Skeletal muscle satellite cell (primary cell): ENCODE measurements at regions not wholly inside any gene's neighbourhood (a gene's known extent, or its start where the extent isn't known, plus 50 kb on each side); places are given as distances from the start of the nearest gene placed in this dataset.

Experiments
- H3K27me3 ChIP-seq: 2 replicates; pipeline ENCODE4 v1.7.0; 2013; ENCODE audit warnings: low read length; ENCODE audit not compliant: control insufficient read depth, insufficient read depth
- H3K36me3 ChIP-seq: 2 replicates; pipeline ENCODE4 v1.7.0; 2013; ENCODE audit warnings: mild to moderate bottlenecking, control low read depth, low read length; ENCODE audit not compliant: insufficient read depth
- H3K4me1 ChIP-seq: 2 replicates; pipeline ENCODE4 v1.7.0; 2013; ENCODE audit warnings: low read length; ENCODE audit not compliant: control insufficient read depth, insufficient read depth
- H3K4me2 ChIP-seq: 2 replicates; pipeline ENCODE4 v1.7.0; 2013; ENCODE audit warnings: mild to moderate bottlenecking, low read length
- H3K4me3 ChIP-seq: 2 replicates; pipeline ENCODE4 v1.7.0; 2013; ENCODE audit warnings: low read length
- H3K9ac ChIP-seq: 2 replicates; pipeline ENCODE4 v1.7.0; 2013; ENCODE audit warnings: mild to moderate bottlenecking, low read depth, low read length, moderate library complexity
- H3K9me3 ChIP-seq: replicated peaks from 2 replicates; pipeline ENCODE4 v1.7.0; 2013; ENCODE audit warnings: mild to moderate bottlenecking, control low read depth, low read length

- Histone ChIP-seq H3K9ac (no peak overlapping the region), H3K27me3 (no peaks in the 10 kb centered on the region), H3K4me3 (no peak overlapping the region), H3K4me1 (no peaks in the 10 kb centered on the region), H3K9me3 (no peaks in the 10 kb centered on the region), H3K4me2 (no peak overlapping the region), H3K36me3 (no peaks in the 10 kb centered on the region)
These were observed 403.1 kb downstream of the IRS1 start for GRCh38 chr2:226396541-226396940.

DNA sequence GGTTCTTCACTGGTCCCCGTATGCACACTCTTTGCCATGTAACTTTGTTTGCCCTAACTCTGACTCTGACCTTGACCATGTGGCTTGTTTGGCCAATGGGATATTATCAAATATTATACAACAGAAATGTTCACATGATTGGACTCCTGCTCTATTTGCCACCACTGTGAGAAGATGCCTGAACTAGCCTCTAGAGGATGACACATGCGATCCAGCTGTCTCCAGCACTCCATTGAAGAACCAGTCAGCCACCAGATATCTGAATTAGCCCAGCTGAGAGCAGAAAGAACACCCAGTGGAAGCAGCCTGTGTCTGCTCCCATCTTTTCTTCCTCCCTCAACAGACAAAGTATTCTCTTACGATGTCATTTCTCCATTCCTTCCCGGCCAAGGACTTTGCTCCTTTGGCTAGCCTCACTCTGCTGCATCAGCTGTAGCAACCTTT lies 412.1 kb downstream of the IRS1 start:
- no peak overlapping the region for H3K4me3 ChIP-seq
- no peak overlapping the region for H3K9ac ChIP-seq
- no peaks in the 10 kb centered on the region for H3K36me3 ChIP-seq
- H3K9me3 ChIP-seq: no peaks in the 10 kb centered on the region
- H3K4me1 ChIP-seq: peaks cover 6% of the 10 kb centered on the region
- no peaks in the 10 kb centered on the region for H3K27me3 ChIP-seq
- no peak overlapping the region for H3K4me2 ChIP-seq

- no peak overlapping the region for H3K9ac ChIP-seq
- H3K36me3 ChIP-seq: no peaks in the 10 kb centered on the region
- no peaks in the 10 kb centered on the region for H3K27me3 ChIP-seq
- H3K4me2 ChIP-seq: no peak overlapping the region
- no peak overlapping the region for H3K4me3 ChIP-seq
- H3K4me1 ChIP-seq: no peaks in the 10 kb centered on the region
- H3K9me3 ChIP-seq: no peaks in the 10 kb centered on the region
These were observed 416.2 kb downstream of the IRS1 start for GRCh38 chr2:226383461-226383860.

DNA sequence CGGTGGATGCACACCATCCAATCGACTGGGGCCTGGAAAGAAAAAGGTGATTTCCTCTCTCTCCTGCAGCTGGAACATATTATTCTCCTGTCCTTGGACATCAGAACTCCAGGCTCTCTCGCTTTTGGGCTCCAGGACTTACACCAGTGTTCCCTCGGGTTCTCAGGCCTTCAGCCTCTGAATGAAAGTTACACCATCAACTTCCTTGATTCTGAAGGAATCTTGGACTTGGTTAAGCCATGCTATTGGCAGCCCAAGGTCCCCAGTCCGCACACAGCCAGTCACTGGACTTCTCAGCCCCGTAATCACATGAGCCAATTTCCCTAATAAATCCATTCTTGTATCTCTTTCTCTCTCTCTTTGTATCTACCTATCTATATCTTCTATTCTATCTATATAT lies 418.9 kb downstream of the IRS1 start:
- H3K4me2 ChIP-seq: no peak overlapping the region
- H3K4me3 ChIP-seq: no peak overlapping the region
- no peaks in the 10 kb centered on the region for H3K36me3 ChIP-seq
- no peaks in the 10 kb centered on the region for H3K9me3 ChIP-seq
- H3K27me3 ChIP-seq: no peaks in the 10 kb centered on the region
- peaks cover 7% of the 10 kb centered on the region for H3K4me1 ChIP-seq
- H3K9ac ChIP-seq: no peak overlapping the region

DNA sequence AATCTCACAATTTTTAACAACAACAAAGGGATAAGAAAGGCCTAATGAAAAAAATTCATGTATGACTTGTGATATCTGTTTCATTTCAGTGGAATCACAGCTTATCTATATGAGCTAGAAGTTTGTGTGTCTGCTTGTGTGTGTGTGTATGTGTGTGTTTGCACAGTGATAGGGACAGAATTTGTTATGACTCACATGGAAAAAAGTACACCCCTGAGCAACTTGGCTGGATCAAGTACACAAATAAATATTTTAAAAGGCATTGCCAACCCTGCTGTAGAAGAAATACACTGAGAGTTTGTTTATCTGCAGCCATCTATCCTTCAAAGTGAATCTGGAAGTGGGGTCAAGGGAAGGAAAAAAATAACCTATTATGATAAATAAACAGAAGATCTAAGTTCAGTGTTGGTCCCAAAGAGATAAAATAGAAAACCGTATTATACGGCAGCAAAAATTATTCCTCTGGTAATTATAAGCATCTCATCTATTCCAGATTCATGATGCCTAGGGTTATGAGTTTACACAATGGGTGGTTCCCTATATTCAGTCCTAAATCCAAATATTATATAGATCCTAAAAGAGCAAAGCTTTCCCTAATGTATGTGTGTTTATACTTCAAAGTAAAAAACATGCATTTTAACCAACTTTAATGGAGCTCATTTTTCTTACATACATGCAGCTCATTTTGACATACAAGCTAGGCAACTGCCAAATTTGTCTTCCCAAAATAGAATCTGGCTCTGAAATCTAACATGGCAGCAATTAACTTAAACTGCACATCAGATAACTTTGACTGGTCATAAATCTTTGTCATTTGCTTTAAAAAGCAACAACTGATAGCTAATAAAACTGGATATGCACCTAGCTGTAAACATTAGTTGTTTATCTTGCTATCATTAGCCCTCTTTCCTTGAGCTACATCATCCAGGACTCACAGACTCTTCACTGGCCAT lies 420.6 kb downstream of the IRS1 start:
- Histone ChIP-seq H3K4me3 (no peak overlapping the region), H3K27me3 (no peaks in the 10 kb centered on the region), H3K9me3 (no peaks in the 10 kb centered on the region), H3K9ac (no peak overlapping the region), H3K36me3 (no peaks in the 10 kb centered on the region), H3K4me1 (peaks cover 7% of the 10 kb centered on the region), H3K4me2 (no peak overlapping the region)

DNA sequence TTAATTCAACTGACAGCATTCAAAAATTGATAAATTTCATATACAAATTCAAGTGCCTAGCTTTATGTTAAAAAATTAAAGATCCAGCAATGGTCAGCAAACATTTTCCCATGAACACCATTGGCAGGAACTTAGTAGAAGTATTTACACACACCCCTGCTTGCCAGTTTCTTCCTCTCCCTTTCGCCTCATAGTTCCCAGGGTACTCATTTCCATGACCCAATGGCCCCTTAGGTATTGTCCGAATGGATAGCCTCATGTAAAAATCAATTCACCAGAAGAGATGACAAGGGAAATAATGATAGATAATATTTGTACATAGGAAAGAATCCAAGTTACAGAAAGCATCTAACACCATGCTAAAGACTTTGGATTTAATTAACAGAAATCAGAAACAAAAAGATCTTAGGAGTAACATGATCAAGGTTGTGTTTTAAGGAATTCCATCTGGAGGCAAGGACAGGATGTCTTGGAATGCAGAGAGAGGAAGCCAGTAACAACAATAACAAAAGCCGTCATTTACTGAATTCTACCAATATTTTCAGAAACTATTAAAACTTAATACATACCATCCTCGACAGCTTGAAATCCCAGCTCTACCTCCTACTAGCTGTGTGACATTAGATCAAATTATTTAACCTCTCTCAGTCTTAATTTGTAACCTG lies 423.0 kb downstream of the IRS1 start:
- no peaks in the 10 kb centered on the region for H3K9me3 ChIP-seq
- H3K27me3 ChIP-seq: no peaks in the 10 kb centered on the region
- no peak overlapping the region for H3K9ac ChIP-seq
- H3K4me1 ChIP-seq: peaks cover 7% of the 10 kb centered on the region
- no peaks in the 10 kb centered on the region for H3K36me3 ChIP-seq
- peak overlapping the region; percentile 14 for H3K4me2 ChIP-seq
- no peak overlapping the region for H3K4me3 ChIP-seq

GRCh38 chr2:226366920-226367319 lies 432.7 kb downstream of the IRS1 start:
- H3K9me3 ChIP-seq: no peaks in the 10 kb centered on the region
- no peak overlapping the region for H3K9ac ChIP-seq
- H3K36me3 ChIP-seq: no peaks in the 10 kb centered on the region
- no peak overlapping the region for H3K4me2 ChIP-seq
- H3K4me1 ChIP-seq: peaks cover 12% of the 10 kb centered on the region
- no peak overlapping the region for H3K4me3 ChIP-seq
- no peaks in the 10 kb centered on the region for H3K27me3 ChIP-seq

DNA sequence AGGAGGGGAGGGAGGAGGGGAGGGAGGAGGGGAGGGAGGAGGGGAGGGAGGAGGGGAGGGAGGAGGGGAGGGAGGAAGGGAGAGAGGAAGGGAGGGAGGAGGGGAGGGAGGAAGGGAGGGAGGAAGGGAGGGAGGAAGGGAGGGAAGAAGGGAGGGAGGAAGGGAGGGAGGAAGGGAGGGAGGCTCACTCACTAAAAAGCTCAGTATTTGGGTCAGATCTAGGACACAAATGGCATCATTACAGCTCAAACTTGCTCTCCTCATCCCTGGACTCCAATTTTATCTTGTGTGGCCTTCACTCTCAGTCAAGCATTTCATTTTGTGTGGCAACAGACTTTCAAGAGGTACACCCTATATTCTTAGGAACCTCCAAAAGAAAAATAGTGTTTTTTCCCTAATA lies 435.4 kb downstream of the IRS1 start:
- Histone ChIP-seq H3K9me3 (no peaks in the 10 kb centered on the region), H3K36me3 (no peaks in the 10 kb centered on the region), H3K4me1 (peaks cover 12% of the 10 kb centered on the region), H3K4me3 (no peak overlapping the region), H3K4me2 (no peak overlapping the region), H3K9ac (no peak overlapping the region), H3K27me3 (no peaks in the 10 kb centered on the region)

GRCh38 chr2:226362980-226363379 lies 436.6 kb downstream of the IRS1 start:
- Histone ChIP-seq H3K27me3 (no peaks in the 10 kb centered on the region), H3K4me2 (no peak overlapping the region), H3K4me1 (peaks cover 12% of the 10 kb centered on the region), H3K4me3 (no peak overlapping the region), H3K36me3 (no peaks in the 10 kb centered on the region), H3K9me3 (no peaks in the 10 kb centered on the region), H3K9ac (no peak overlapping the region)

DNA sequence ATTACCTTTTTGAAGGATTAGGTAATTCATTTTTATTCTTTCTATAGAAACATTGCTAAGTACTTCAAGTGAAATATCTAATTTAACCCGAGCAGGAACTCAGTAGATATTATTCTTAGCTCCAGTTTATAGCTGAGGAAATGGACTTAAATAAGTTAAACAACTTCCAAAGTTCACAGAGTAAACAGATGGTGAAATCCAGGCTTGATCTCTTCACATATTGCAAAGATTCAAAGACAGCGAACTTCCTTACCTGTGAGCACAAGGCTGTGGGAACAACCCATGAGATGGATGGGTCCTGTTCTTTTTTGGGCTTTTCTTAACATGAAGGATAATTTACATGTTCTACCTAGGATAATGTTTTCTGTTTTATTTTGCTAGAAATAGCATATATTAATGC lies 439.0 kb downstream of the IRS1 start:
- H3K27me3 ChIP-seq: no peaks in the 10 kb centered on the region
- H3K4me3 ChIP-seq: no peak overlapping the region
- no peak overlapping the region for H3K9ac ChIP-seq
- H3K4me2 ChIP-seq: no peak overlapping the region
- H3K9me3 ChIP-seq: no peaks in the 10 kb centered on the region
- H3K4me1 ChIP-seq: peaks cover 12% of the 10 kb centered on the region
- H3K36me3 ChIP-seq: no peaks in the 10 kb centered on the region

DNA sequence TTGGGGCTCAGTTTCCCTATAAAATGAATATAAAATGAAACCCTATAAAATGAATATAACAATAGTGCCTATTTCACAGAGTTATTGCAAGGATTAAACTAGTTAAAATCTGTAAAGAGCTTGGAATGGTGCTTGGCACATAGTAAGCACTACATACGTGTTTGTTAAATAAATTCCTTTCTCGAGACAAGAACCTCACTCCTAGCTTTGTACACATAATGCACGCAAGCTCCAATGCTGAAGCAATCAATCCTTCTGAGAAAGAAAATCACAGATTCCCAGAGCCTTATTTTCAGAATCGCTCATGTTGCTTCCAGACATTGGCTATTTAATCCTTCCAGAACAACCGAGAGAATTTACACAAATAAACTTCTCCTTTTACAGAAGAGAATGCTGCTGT lies 440.9 kb downstream of the IRS1 start:
- Histone ChIP-seq H3K36me3 (no peaks in the 10 kb centered on the region), H3K4me2 (no peak overlapping the region), H3K27me3 (no peaks in the 10 kb centered on the region), H3K4me1 (peaks cover 18% of the 10 kb centered on the region), H3K9ac (no peak overlapping the region), H3K4me3 (no peak overlapping the region), H3K9me3 (no peaks in the 10 kb centered on the region)
